ENCODE measurements at regions not wholly inside any gene's neighbourhood (a gene's known extent, or its start where the extent isn't known, plus 50 kb on each side); places are given as distances from the start of the nearest gene placed in this dataset.
"Not testable (repeated sequence)": the region's sequence is repeated elsewhere in the genome, so short reads cannot be mapped to it uniquely, and the experiment has no call there.

DNA sequence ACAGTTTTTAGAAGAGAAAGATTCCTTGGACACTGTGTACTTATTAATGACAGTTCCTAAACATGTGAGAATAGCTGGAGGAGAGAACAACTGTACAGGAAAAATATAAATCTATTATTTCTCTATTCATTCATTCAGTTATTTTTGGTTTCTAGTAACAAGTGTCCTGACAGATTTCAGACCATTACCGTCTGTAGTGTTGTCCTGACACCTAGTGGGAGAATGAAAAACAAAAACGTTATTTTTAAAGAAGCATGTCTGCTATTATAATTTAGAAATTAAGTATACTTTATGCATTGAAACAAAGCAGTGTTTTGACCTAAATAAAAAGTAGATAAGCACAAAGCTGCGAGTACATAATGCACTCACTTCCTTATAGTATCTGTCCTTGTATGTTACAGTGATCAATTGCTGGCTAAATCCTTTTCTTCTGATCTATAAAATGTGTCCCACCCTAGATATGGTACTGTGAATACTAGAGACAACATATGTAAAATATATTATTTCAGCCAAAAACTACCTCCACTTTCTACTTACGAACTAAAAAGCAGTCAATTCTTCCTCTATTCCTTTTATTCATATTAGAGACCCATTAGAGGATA, 575.6 kb downstream of the ARL4A start:
- Histone ChIP-seq H3K4me3 (ENCODE audit: low read length) (no peak overlapping the region), H3K9me2 (replicated peaks; ENCODE audit: control insufficient read depth, low read length) (no peaks in the 10 kb centered on the region; the same call in 1 of the 2 replicates), H3K4me1 (ENCODE audit: control insufficient read depth, low read length) (no peaks in the 10 kb centered on the region), H3K9me3 (ENCODE audit: control insufficient read depth, insufficient read depth, low read length) (no peaks in the 10 kb centered on the region), H3K4me2 (ENCODE audit: low read length) (no peak overlapping the region), H3K36me3 (ENCODE audit: control insufficient read depth, low read length) (no peaks in the 10 kb centered on the region), H4K20me1 (ENCODE audit: control insufficient read depth, insufficient read depth, low read depth, low read length) (no peaks in the 10 kb centered on the region), H3K27me3 (ENCODE audit: control insufficient read depth, low read length) (no peaks in the 10 kb centered on the region), H3K79me2 (ENCODE audit: control insufficient read depth, low read length) (no peaks in the 10 kb centered on the region), H3F3A (ENCODE audit: control insufficient read depth, insufficient read depth) (no peaks in the 10 kb centered on the region), H3K27ac (ENCODE audit: low read depth, low read length) (no peak overlapping the region)
- TF ChIP-seq, protein P1, sequence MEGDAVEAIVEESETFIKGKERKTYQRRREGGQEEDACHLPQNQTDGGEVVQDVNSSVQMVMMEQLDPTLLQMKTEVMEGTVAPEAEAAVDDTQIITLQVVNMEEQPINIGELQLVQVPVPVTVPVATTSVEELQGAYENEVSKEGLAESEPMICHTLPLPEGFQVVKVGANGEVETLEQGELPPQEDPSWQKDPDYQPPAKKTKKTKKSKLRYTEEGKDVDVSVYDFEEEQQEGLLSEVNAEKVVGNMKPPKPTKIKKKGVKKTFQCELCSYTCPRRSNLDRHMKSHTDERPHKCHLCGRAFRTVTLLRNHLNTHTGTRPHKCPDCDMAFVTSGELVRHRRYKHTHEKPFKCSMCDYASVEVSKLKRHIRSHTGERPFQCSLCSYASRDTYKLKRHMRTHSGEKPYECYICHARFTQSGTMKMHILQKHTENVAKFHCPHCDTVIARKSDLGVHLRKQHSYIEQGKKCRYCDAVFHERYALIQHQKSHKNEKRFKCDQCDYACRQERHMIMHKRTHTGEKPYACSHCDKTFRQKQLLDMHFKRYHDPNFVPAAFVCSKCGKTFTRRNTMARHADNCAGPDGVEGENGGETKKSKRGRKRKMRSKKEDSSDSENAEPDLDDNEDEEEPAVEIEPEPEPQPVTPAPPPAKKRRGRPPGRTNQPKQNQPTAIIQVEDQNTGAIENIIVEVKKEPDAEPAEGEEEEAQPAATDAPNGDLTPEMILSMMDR (IDR thresholded peaks at IDR 0.05; ENCODE audit: low read depth, low read length, poor library complexity, severe bottlenecking) = peak; percentile 29
- TF ChIP-seq EZH2phosphoT487 (IDR thresholded peaks at IDR 0.05; ENCODE audit: borderline replicate concordance, low read length) = no peak

DNA sequence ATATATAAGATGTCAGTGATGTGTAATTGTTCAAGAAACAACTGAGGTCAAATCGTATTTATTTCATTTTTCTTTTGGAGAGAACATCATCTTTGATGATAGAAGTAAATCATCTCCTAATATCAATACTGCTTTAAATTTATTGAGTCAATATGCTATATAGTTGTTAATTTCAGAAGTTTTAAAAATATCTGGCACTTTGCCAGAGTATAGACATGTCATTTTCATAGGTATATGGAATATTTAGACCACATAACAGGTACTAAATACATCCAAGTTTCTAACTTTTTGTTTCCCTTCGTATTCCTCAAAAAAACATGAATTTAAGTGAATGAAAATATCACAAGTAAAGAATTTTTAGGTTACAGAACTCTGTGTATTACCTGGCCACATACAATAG, 577.8 kb downstream of the ARL4A start:
- Histone ChIP-seq H3F3A (ENCODE audit: control insufficient read depth, insufficient read depth) (no peaks in the 10 kb centered on the region), H3K79me2 (ENCODE audit: control insufficient read depth, low read length) (no peaks in the 10 kb centered on the region), H3K9me3 (ENCODE audit: control insufficient read depth, insufficient read depth, low read length) (no peaks in the 10 kb centered on the region), H4K20me1 (ENCODE audit: control insufficient read depth, insufficient read depth, low read depth, low read length) (no peaks in the 10 kb centered on the region), H3K27me3 (ENCODE audit: control insufficient read depth, low read length) (no peaks in the 10 kb centered on the region), H3K4me1 (ENCODE audit: control insufficient read depth, low read length) (no peaks in the 10 kb centered on the region), H3K36me3 (ENCODE audit: control insufficient read depth, low read length) (no peaks in the 10 kb centered on the region), H3K4me3 (ENCODE audit: low read length) (no peak overlapping the region), H3K27ac (ENCODE audit: low read depth, low read length) (no peak overlapping the region), H3K9me2 (replicated peaks; ENCODE audit: control insufficient read depth, low read length) (no peaks in the 10 kb centered on the region; the same call in 1 of the 2 replicates), H3K4me2 (ENCODE audit: low read length) (no peak overlapping the region)
- no peak for TF ChIP-seq EZH2phosphoT487 (IDR thresholded peaks at IDR 0.05; ENCODE audit: borderline replicate concordance, low read length)
- TF ChIP-seq, protein P1 (IDR thresholded peaks at IDR 0.05; ENCODE audit: low read depth, low read length, poor library complexity, severe bottlenecking) = no peak

DNA sequence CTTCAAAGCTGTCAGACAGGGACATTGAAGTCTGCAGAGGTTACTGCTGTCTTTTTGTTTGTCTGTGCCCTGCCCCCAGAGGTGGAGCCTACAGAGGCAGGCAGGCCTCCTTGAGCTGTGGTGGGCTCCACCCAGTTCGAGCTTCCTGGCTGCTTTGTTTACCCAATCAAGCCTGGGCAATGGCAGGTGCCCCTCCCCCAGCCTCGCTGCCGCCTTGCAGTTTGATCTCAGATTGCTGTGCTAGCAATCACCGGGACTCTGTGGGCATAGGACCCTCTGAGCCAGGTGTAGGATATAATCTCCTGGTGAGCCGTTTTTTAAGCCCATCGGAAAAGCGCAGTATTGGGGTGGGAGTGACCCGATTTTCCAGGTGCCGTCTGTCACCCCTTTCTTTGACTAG, 586.8 kb downstream of the ARL4A start:
- not testable (repeated sequence) for H3K79me2 ChIP-seq (ENCODE audit: control insufficient read depth, low read length); H3F3A ChIP-seq (ENCODE audit: control insufficient read depth, insufficient read depth); H3K9me2 ChIP-seq (replicated peaks; ENCODE audit: control insufficient read depth, low read length); H3K9me3 ChIP-seq (ENCODE audit: control insufficient read depth, insufficient read depth, low read length); H3K27me3 ChIP-seq (ENCODE audit: control insufficient read depth, low read length); H4K20me1 ChIP-seq (ENCODE audit: control insufficient read depth, insufficient read depth, low read depth, low read length); H3K4me3 ChIP-seq (ENCODE audit: low read length); H3K27ac ChIP-seq (ENCODE audit: low read depth, low read length); H3K36me3 ChIP-seq (ENCODE audit: control insufficient read depth, low read length); H3K4me2 ChIP-seq (ENCODE audit: low read length); H3K4me1 ChIP-seq (ENCODE audit: control insufficient read depth, low read length)

DNA sequence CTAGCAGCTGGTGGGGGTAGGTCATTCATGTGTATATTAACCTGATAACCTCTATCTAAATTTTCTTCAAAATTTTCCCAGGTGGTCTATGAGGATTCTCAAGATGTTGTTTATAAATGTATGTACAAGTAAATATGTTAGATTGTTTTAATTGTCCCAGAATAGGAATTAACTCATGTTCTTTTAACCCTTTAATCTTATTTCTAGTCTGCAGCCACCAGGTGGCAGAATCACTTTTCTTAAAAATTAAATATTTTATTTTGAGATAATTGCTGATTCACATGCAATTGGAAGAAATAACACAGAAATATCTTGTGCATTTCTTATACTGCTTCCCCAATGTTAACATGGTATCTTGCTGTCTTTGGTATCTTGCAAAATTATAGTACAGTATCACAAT, 589.5 kb downstream of the ARL4A start:
- no peak for TF ChIP-seq EZH2phosphoT487 (IDR thresholded peaks at IDR 0.05; ENCODE audit: borderline replicate concordance, low read length)
- TF ChIP-seq, protein P1 (IDR thresholded peaks at IDR 0.05; ENCODE audit: low read depth, low read length, poor library complexity, severe bottlenecking) = peak; percentile 53
- Histone ChIP-seq H3K4me3 (ENCODE audit: low read length) (no peak overlapping the region), H3F3A (ENCODE audit: control insufficient read depth, insufficient read depth) (no peaks in the 10 kb centered on the region), H3K27me3 (ENCODE audit: control insufficient read depth, low read length) (no peaks in the 10 kb centered on the region), H3K27ac (ENCODE audit: low read depth, low read length) (no peak overlapping the region), H3K9me3 (ENCODE audit: control insufficient read depth, insufficient read depth, low read length) (no peaks in the 10 kb centered on the region), H3K36me3 (ENCODE audit: control insufficient read depth, low read length) (no peaks in the 10 kb centered on the region), H3K4me1 (ENCODE audit: control insufficient read depth, low read length) (no peaks in the 10 kb centered on the region), H3K4me2 (ENCODE audit: low read length) (no peak overlapping the region), H3K9me2 (replicated peaks; ENCODE audit: control insufficient read depth, low read length) (no peaks in the 10 kb centered on the region), H3K79me2 (ENCODE audit: control insufficient read depth, low read length) (no peaks in the 10 kb centered on the region), H4K20me1 (ENCODE audit: control insufficient read depth, insufficient read depth, low read depth, low read length) (no peaks in the 10 kb centered on the region)

Measured in DOHH2 (cell line).